Neural cell (in vitro differentiated cells): ENCODE measurements at regions not wholly inside any gene's neighbourhood (a gene's known extent, or its start where the extent isn't known, plus 50 kb on each side); places are given as distances from the start of the nearest gene placed in this dataset.

Experiments
- H2AFZ ChIP-seq: fragments of 200-600, 300-800 bp; sonication (generic), shearing (Covaris generic); 2 replicates; pipeline ENCODE4 v1.6.0; 2014; ENCODE audit warnings: low read depth, mild to moderate bottlenecking, antibody characterized with exemption, low read length, moderate library complexity
- H3F3A ChIP-seq: fragments of 200-600 bp; shearing (Covaris generic); 2 replicates; pipeline ENCODE4 v1.6.1; 2016; ENCODE audit warnings: mild to moderate bottlenecking, moderate library complexity, mixed read lengths, antibody characterized with exemption, low read length; ENCODE audit not compliant: insufficient read depth, poor library complexity, severe bottlenecking
- H3K27ac ChIP-seq: fragments of 200-600, 300-800 bp; sonication (generic), shearing (Covaris generic); 2 replicates; pipeline ENCODE4 v1.5.1; 2014; ENCODE audit warnings: mild to moderate bottlenecking, low read length, moderate library complexity
- H3K27me3 ChIP-seq: fragments of 300-800, 200-600 bp; sonication (generic), shearing (Covaris generic); 2 replicates; pipeline ENCODE4 v1.6.0; 2014; ENCODE audit warnings: mild to moderate bottlenecking, low read depth, low read length, moderate library complexity; ENCODE audit not compliant: insufficient read depth
- H3K36me3 ChIP-seq: fragments of 300-800, 200-600 bp; sonication (generic), shearing (Covaris generic); 2 replicates; pipeline ENCODE4 v1.5.1; 2014; ENCODE audit warnings: mild to moderate bottlenecking, antibody characterized with exemption, low read length, moderate library complexity; ENCODE audit not compliant: insufficient read depth
- H3K4me2 ChIP-seq: fragments of 300-800, 200-600 bp; sonication (generic), shearing (Covaris generic); 2 replicates; pipeline ENCODE4 v1.6.0; 2014; ENCODE audit warnings: mild to moderate bottlenecking, low read length
- H3K4me3 ChIP-seq: fragments of 300-800, 200-600 bp; sonication (generic), shearing (Covaris generic); 2 replicates; pipeline ENCODE4 v1.5.1; 2014; ENCODE audit warnings: mild to moderate bottlenecking, low read length, moderate library complexity
- H3K79me2 ChIP-seq: fragments of 200-600 bp; shearing (Covaris generic); replicated peaks from 2 replicates; pipeline ENCODE4 v1.6.0; 2014; ENCODE audit warnings: mild to moderate bottlenecking, low read length, moderate library complexity; ENCODE audit not compliant: insufficient read depth
- H3K9ac ChIP-seq: fragments of 300-800, 200-600 bp; sonication (generic), shearing (Covaris generic); 2 replicates; pipeline ENCODE4 v1.6.1; 2016; ENCODE audit warnings: mild to moderate bottlenecking, low read length, mixed read lengths
- H3K9me2 ChIP-seq: fragments of 200-600 bp; shearing (Covaris generic); 2 replicates; pipeline ENCODE4 v1.6.1; 2016; ENCODE audit warnings: mild to moderate bottlenecking, low read length, mixed read lengths; ENCODE audit not compliant: insufficient read depth
- H3K9me3 ChIP-seq: fragments of 200-600, 300-800 bp; sonication (generic), shearing (Covaris generic); 2 replicates; pipeline ENCODE4 v1.6.1; 2016; ENCODE audit warnings: mild to moderate bottlenecking, mixed run types, low read length, moderate library complexity, mixed read lengths
- H4K20me1 ChIP-seq: fragments of 200-600 bp; shearing (Covaris generic); 2 replicates; pipeline ENCODE4 v1.6.1; 2016; ENCODE audit warnings: mild to moderate bottlenecking, mixed run types; ENCODE audit not compliant: insufficient read depth
- CTCF ChIP-seq: fragments of 450-650 bp; IDR thresholded peaks from 2 replicates; pipeline ENCODE4 v1.5.1; 2014; ENCODE audit warnings: antibody characterized with exemption, mild to moderate bottlenecking, moderate library complexity; ENCODE audit not compliant: poor library complexity, severe bottlenecking
- EP300 ChIP-seq: fragments of 450-650 bp; conservative IDR thresholded peaks from 2 replicates; pipeline ENCODE4 v1.6.1; 2014; ENCODE audit warnings: antibody characterized with exemption, mild to moderate bottlenecking, moderate library complexity; ENCODE audit not compliant: poor library complexity, severe bottlenecking
- EZH2 ChIP-seq: fragments of 200-600, 300-800 bp; shearing (Covaris generic), sonication (generic); IDR thresholded peaks from 2 replicates; pipeline ENCODE4 v1.6.1; 2014; ENCODE audit warnings: antibody characterized with exemption, low read length, borderline replicate concordance, mild to moderate bottlenecking; ENCODE audit not compliant: insufficient read depth, poor library complexity, severe bottlenecking
- MXI1 ChIP-seq: fragments of 450-650 bp; conservative IDR thresholded peaks from 2 replicates; pipeline ENCODE4 v1.6.1; 2014; ENCODE audit warnings: antibody characterized with exemption, mild to moderate bottlenecking; ENCODE audit not compliant: poor library complexity, severe bottlenecking
- POLR2AphosphoS5 ChIP-seq: IDR thresholded peaks from 2 replicates; pipeline ENCODE4 v1.6.1; 2012
- RAD21 ChIP-seq: fragments of 450-650 bp; conservative IDR thresholded peaks from 2 replicates; pipeline ENCODE4 v1.6.1; 2014; ENCODE audit warnings: antibody characterized with exemption, mild to moderate bottlenecking, moderate library complexity
- REST ChIP-seq: IDR thresholded peaks from 2 replicates; pipeline ENCODE4 v1.6.1; 2012; ENCODE audit warnings: borderline replicate concordance
- SMC3 ChIP-seq: fragments of 450-650 bp; conservative IDR thresholded peaks from 2 replicates; pipeline ENCODE4 v1.6.1; 2014; ENCODE audit warnings: antibody characterized with exemption, mild to moderate bottlenecking, moderate library complexity; ENCODE audit not compliant: poor library complexity
- TAF1 ChIP-seq: IDR thresholded peaks from 2 replicates; pipeline ENCODE4 v1.6.1; 2012; ENCODE audit warnings: low read depth

GRCh38 chr20:40835321-40835720, 146.3 kb upstream of the MAFB start:
- no peaks in the 10 kb centered on the region for H3K36me3 ChIP-seq

DNA sequence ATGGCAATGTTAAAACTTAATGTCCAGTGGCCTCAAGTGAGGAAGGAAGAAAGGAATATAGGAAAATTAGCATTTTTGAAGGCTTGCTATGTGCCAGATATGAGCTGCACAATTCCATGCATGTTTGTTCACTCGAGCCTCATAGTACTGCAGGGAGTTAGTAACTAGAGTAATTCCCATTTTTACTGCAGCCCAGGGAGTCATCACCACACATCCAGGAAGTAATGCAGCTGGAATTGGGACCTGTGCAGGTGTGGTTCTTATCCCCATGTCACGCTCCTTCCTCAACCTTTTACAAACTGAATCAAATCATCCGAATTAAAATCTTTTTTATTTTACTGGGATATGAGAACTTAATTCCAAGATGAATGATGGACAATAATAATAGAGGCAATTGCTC, 149.5 kb upstream of the MAFB start:
- Histone ChIP-seq H2AFZ (no peak overlapping the region), H3K9me3 (no peaks in the 10 kb centered on the region), H3K79me2 (no peaks in the 10 kb centered on the region), H3K27ac (no peak overlapping the region), H3F3A (no peaks in the 10 kb centered on the region), H4K20me1 (no peaks in the 10 kb centered on the region), H3K36me3 (no peaks in the 10 kb centered on the region), H3K4me2 (no peak overlapping the region), H3K9me2 (no peaks in the 10 kb centered on the region), H3K27me3 (no peaks in the 10 kb centered on the region), H3K4me3 (no peak overlapping the region), H3K9ac (no peak overlapping the region)
- TF ChIP-seq CTCF (no peak), EZH2 (no peak), REST (no peak), MXI1 (no peak), TAF1 (no peak), EP300 (no peak)

More at GRCh38 chr20:40835321-40835720, 146.3 kb upstream of the MAFB start:
- TF ChIP-seq EP300, result no peak
- no peak for TF ChIP-seq CTCF
- TF ChIP-seq EZH2, result no peak
- no peak for TF ChIP-seq TAF1
- no peak for TF ChIP-seq REST
- no peak for TF ChIP-seq MXI1
- no peak for TF ChIP-seq RAD21
- no peak for TF ChIP-seq POLR2AphosphoS5
- TF ChIP-seq SMC3, result no peak
- H3K9ac ChIP-seq, result no peak overlapping the region
- H3K79me2 ChIP-seq, result no peaks in the 10 kb centered on the region
- no peaks in the 10 kb centered on the region for H3K27me3 ChIP-seq
- no peaks in the 10 kb centered on the region for H3K9me2 ChIP-seq
- H3F3A ChIP-seq, result no peaks in the 10 kb centered on the region
- H3K27ac ChIP-seq, result no peak overlapping the region
- no peak overlapping the region for H3K4me3 ChIP-seq
- peaks cover 5% of the 10 kb centered on the region for H3K9me3 ChIP-seq
- H3K4me2 ChIP-seq, result no peak overlapping the region
- H4K20me1 ChIP-seq, result no peaks in the 10 kb centered on the region
- H2AFZ ChIP-seq, result no peak overlapping the region
